Nephron progenitor cell (in vitro differentiated cells): ENCODE measurements at regions not wholly inside any gene's neighbourhood (a gene's known extent, or its start where the extent isn't known, plus 50 kb on each side); places are given as distances from the start of the nearest gene placed in this dataset.
A peak's percentile ranks its signal among the peaks of the same experiment; 100 is the strongest.

ENCODE experiments used
- DNase-seq: peaks from one replicate; pipeline ENCODE4 v3.0.0; 2021
- H3K27ac Mint-ChIP-seq: 2 replicates; pipeline ENCODE4 v1.8.0; 2021; ENCODE audit warnings: mild to moderate bottlenecking, moderate library complexity, mixed read lengths
- H3K27me3 Mint-ChIP-seq: 2 replicates; pipeline ENCODE4 v1.8.0; 2021; ENCODE audit warnings: mild to moderate bottlenecking, low read depth, mixed read lengths; ENCODE audit not compliant: poor library complexity
- H3K36me3 Mint-ChIP-seq: 2 replicates; pipeline ENCODE4 v1.8.0; 2021; ENCODE audit warnings: low read depth, mixed read lengths
- H3K4me1 Mint-ChIP-seq: 2 replicates; pipeline ENCODE4 v1.8.0; 2021; ENCODE audit warnings: mixed read lengths
- H3K4me3 Mint-ChIP-seq: 2 replicates; pipeline ENCODE4 v1.8.0; 2021; ENCODE audit warnings: mild to moderate bottlenecking, moderate library complexity, mixed read lengths
- H3K9me3 Mint-ChIP-seq: 2 replicates; pipeline ENCODE4 v1.8.0; 2021; ENCODE audit warnings: mild to moderate bottlenecking, moderate library complexity, mixed read lengths
- TF ChIP-seq, protein P1 (sequence below): fragments of 200-600 bp; sonication (generic); IDR thresholded peaks from 2 replicates; pipeline ENCODE4 v1.5.0; 2021; ENCODE audit warnings: antibody characterized with exemption

- Mint-ChIP-seq H3K4me1 (no peaks in the 10 kb centered on the region), H3K27ac (no peak overlapping the region), H3K36me3 (no peaks in the 10 kb centered on the region), H3K4me3 (no peak overlapping the region), H3K9me3 (no peaks in the 10 kb centered on the region), H3K27me3 (no peaks in the 10 kb centered on the region)
- TF ChIP-seq, protein P1, sequence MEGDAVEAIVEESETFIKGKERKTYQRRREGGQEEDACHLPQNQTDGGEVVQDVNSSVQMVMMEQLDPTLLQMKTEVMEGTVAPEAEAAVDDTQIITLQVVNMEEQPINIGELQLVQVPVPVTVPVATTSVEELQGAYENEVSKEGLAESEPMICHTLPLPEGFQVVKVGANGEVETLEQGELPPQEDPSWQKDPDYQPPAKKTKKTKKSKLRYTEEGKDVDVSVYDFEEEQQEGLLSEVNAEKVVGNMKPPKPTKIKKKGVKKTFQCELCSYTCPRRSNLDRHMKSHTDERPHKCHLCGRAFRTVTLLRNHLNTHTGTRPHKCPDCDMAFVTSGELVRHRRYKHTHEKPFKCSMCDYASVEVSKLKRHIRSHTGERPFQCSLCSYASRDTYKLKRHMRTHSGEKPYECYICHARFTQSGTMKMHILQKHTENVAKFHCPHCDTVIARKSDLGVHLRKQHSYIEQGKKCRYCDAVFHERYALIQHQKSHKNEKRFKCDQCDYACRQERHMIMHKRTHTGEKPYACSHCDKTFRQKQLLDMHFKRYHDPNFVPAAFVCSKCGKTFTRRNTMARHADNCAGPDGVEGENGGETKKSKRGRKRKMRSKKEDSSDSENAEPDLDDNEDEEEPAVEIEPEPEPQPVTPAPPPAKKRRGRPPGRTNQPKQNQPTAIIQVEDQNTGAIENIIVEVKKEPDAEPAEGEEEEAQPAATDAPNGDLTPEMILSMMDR: no peak
- DNase-seq: no peak
Observed at GRCh38 chr5:118016396-118016795, 972.0 kb downstream of the DTWD2 start.

- no peak overlapping the region for H3K27ac Mint-ChIP-seq
- no peaks in the 10 kb centered on the region for H3K36me3 Mint-ChIP-seq
- H3K4me3 Mint-ChIP-seq: no peak overlapping the region
Observed at GRCh38 chr5:118015511-118015910, 972.8 kb downstream of the DTWD2 start.

DNA sequence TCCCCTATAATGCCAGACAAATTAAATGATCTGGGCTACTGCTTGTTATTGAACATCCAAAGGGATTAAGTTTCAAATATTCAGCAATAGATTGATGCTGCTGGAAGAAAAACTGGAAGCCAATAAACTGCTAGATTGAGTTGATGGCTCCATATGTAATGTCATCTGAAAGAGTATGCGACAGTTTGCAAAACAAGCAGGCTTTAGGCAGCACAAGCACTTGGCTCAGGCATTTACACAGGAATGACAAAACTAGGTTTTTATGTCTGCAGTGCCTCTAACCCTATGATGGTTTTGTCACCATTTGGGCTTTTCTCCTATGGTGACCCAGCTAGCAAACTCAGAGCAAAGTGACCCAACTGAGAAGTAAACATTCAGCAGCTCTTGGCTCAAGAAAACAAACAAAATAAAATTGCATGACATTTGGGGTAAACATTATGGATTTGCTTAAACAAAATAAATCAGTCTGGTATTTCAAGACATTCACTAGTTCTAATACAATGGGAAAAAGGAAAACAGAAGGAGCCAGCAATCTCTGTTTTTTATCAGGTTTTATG is 978.5 kb downstream of the DTWD2 start:
- peaks cover 13% of the 10 kb centered on the region for H3K4me1 Mint-ChIP-seq
- TF ChIP-seq, protein P1: no peak
- DNase-seq: no peak
- H3K27me3 Mint-ChIP-seq: no peaks in the 10 kb centered on the region
- H3K27ac Mint-ChIP-seq: no peak overlapping the region
- H3K9me3 Mint-ChIP-seq: no peaks in the 10 kb centered on the region
- no peaks in the 10 kb centered on the region for H3K36me3 Mint-ChIP-seq
- H3K4me3 Mint-ChIP-seq: no peak overlapping the region

More at GRCh38 chr5:118015511-118015910, 972.8 kb downstream of the DTWD2 start:
- H3K9me3 Mint-ChIP-seq: no peaks in the 10 kb centered on the region
- no peaks in the 10 kb centered on the region for H3K4me1 Mint-ChIP-seq
- no peaks in the 10 kb centered on the region for H3K27me3 Mint-ChIP-seq
- TF ChIP-seq, protein P1: no peak
- no peak for DNase-seq

DNA sequence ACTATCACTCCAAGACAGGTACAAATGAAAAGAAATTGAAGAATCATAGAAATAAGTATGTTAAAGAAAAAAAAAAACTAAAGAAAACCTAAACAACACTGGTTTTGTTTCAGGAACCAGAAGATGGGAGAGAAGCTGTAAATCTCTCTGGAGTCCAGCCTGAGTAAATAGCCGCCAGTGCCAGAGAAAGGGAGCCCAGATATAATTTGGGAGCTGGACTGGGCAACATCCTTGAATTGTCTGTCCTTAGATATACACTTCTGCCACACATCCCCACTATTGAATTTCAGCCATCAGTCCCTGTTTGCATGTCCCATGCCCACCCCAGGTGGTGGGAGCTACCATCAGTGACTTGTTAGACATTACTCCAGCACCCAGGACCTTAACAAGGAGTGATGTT is 979.6 kb downstream of the DTWD2 start:
- DNase-seq: no peak
- Mint-ChIP-seq H3K4me3 (no peak overlapping the region), H3K36me3 (no peaks in the 10 kb centered on the region), H3K9me3 (no peaks in the 10 kb centered on the region), H3K27me3 (no peaks in the 10 kb centered on the region), H3K27ac (peak overlapping the region; percentile 85), H3K4me1 (peaks cover 13% of the 10 kb centered on the region)
- TF ChIP-seq, protein P1: no peak

GRCh38 chr5:118007262-118007661 is 981.1 kb downstream of the DTWD2 start:
- Mint-ChIP-seq H3K4me3 (no peak overlapping the region), H3K36me3 (no peaks in the 10 kb centered on the region), H3K4me1 (peaks cover 13% of the 10 kb centered on the region), H3K9me3 (no peaks in the 10 kb centered on the region), H3K27ac (no peak overlapping the region), H3K27me3 (no peaks in the 10 kb centered on the region)
- no peak for DNase-seq
- TF ChIP-seq, protein P1: no peak

- Mint-ChIP-seq H3K36me3 (no peaks in the 10 kb centered on the region), H3K4me1 (peaks cover 13% of the 10 kb centered on the region), H3K27me3 (no peaks in the 10 kb centered on the region), H3K9me3 (no peaks in the 10 kb centered on the region), H3K4me3 (no peak overlapping the region), H3K27ac (no peak overlapping the region)
- no peak for DNase-seq
- TF ChIP-seq, protein P1: no peak
Observed at GRCh38 chr5:118006219-118006618, 982.1 kb downstream of the DTWD2 start.
